Neutrophil (primary cell): ENCODE measurements at regions not wholly inside any gene's neighbourhood (a gene's known extent, or its start where the extent isn't known, plus 50 kb on each side); places are given as distances from the start of the nearest gene placed in this dataset.
"Not testable (repeated sequence)": the region's sequence is repeated elsewhere in the genome, so short reads cannot be mapped to it uniquely, and the experiment has no call there.

Experiments used
- H3K27ac ChIP-seq: fragments of 200-600 bp; sonication (generic); 2 replicates; pipeline ENCODE4 v1.5.1; 2016; ENCODE audit warnings: mild to moderate bottlenecking, moderate library complexity
- H3K27me3 ChIP-seq: fragments of 200-600 bp; sonication (generic); 2 replicates; pipeline ENCODE4 v1.6.0; 2016; ENCODE audit warnings: mild to moderate bottlenecking
- H3K36me3 ChIP-seq: fragments of 200-600 bp; sonication (generic); 2 replicates; pipeline ENCODE4 v1.5.1; 2017
- H3K4me1 ChIP-seq, 2 experiments: fragments of 200-600 bp in 1 of 2; sonication (generic) in 1 of 2; 1 replicate in 1 of 2; 2 replicates in 1 of 2; pipeline versions ENCODE4 v1.5.1 to v1.6.1; 2013 to 2016; ENCODE audit warnings: low read depth in 1 of 2, low read length in 1 of 2, mild to moderate bottlenecking in 1 of 2, moderate library complexity in 1 of 2; ENCODE audit not compliant: control insufficient read depth in 1 of 2, insufficient read depth in 1 of 2
- H3K4me3 ChIP-seq, 2 experiments: fragments of 200-600 bp in 1 of 2; sonication (generic) in 1 of 2; 1 replicate in 1 of 2; 2 replicates in 1 of 2; pipeline ENCODE4 v1.5.1; 2013 to 2016; ENCODE audit warnings: low read depth in 1 of 2, low read length in 1 of 2, mild to moderate bottlenecking in 1 of 2, moderate library complexity in 1 of 2
- H3K9me3 ChIP-seq: fragments of 200-600 bp; sonication (generic); 2 replicates; pipeline ENCODE4 v1.5.1; 2016

DNA sequence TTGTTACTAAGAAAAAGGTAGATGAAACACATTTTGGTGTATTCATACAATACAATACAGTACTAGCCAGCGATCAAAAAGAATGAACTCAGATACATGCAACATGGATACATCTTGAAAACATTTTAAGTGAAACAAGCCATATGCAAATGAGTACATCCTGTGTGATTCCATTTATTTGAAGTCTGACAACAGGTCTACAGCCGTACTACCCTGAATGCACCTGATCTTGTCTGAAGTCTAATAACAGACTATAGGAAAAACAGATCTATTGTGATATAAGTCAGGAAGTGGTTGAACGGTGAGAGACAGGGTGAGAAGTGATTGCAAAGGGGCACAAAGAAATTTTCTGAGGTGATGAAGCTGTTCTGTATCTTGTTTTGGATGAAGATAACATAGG lies 146.9 kb downstream of the NBPF8 start:
- H3K4me3 ChIP-seq, H3K36me3 ChIP-seq, H3K27me3 ChIP-seq, H3K4me1 ChIP-seq, H3K27ac ChIP-seq, H3K9me3 ChIP-seq: not testable (repeated sequence)

DNA sequence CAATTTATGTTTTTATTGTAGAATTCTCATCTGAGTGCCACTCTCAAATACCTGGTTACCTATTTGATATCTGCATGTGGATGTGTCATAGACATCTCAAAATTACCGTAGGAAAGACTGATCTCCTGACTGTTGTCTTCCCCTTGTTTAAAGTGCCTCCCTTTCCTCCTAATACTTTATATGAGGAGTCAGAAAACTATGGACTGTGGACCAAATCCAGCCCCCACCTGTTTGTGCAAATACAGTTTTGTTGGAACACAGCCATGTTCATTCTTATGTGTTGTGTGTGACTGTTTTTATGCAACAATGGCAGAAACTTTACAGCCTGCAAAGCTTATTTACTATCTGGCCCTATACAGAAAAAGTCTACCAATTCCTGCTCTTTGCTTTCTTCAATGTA lies 150.6 kb downstream of the NBPF8 start:
- not testable (repeated sequence) for H3K4me3 ChIP-seq, H3K9me3 ChIP-seq, H3K27me3 ChIP-seq, H3K36me3 ChIP-seq, H3K4me1 ChIP-seq, H3K27ac ChIP-seq

DNA sequence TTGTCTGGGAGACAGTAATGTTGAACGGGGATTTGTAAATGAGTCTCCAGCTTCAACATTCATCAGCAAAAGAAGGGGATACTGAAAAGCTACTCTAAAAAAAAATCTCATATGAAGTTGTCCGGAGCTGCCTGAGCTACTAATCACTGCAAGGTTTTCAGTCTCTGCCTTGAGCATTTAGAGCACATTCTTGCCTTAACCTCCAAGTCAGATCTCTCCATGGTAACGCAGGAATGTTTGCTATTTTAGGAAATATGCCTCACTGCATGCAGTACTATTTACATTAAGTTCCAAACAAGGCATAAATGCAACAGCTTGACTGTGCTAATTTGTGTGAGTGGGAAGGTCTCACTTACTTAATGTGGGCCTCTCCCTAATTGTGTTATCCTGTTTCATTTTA lies 152.8 kb downstream of the NBPF8 start:
- H3K36me3 ChIP-seq, H3K4me1 ChIP-seq, H3K4me3 ChIP-seq, H3K27ac ChIP-seq, H3K9me3 ChIP-seq, H3K27me3 ChIP-seq: not testable (repeated sequence)

DNA sequence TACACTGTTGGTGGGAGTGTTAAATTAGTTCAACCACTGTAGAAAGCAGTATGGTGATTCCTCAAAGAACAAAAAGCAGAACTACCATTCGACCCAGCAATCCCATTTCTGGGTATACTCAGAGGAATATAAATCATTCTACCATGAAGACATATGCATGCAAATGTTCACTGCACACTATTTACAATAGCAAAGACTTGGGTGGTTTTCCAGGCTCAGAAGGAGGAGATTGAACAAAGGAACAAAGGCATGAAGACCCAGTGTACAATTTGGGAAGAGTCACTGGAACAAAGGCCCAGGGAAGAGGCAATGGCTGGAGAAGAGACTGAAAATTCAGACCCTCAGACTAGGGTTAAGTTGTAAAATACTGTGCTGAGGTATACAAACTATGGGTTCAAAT lies 148.5 kb upstream of the NBPF26 start:
- not testable (repeated sequence) for H3K4me1 ChIP-seq, H3K27me3 ChIP-seq, H3K36me3 ChIP-seq, H3K27ac ChIP-seq, H3K9me3 ChIP-seq, H3K4me3 ChIP-seq

DNA sequence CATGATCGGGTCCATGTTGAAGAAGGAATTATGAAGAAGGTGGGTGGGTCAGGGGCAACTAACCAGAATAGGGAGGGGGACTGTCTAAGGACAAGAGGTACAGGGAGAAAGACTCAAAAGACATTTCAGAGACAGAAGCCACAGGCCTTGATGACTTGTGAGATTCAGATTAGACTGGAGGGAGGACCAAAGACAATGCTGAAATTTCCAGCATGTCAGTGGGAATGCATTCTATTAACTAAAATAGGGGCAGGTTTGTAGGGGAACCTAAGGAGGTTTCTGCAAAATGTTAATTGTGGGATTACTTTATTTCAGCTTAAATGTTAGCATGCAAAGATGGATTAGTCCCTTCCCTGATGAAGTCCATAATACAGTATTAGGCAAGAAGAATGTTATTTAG lies 141.6 kb upstream of the NBPF26 start:
- not testable (repeated sequence) for H3K9me3 ChIP-seq, H3K4me1 ChIP-seq, H3K27ac ChIP-seq, H3K36me3 ChIP-seq, H3K4me3 ChIP-seq, H3K27me3 ChIP-seq

DNA sequence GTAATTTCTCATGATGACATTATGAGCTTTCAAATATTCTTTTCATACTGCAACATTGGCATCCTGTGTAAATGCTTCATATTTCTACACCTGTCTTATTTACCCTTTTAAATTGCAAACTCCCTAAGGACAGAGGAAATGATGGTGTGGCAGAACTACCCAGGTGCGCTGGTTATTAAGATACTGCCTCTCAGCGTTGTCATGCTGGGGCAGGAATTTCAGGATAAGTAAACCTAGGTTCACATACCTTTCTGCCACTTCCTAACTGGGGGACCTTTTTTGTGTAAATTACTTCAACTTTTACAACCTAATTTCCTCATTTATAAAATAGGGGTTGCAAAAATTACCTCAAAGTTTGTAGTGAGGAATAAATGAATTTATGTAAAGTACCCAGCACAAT lies 137.7 kb upstream of the NBPF26 start:
- H3K4me1 ChIP-seq, H3K36me3 ChIP-seq, H3K27me3 ChIP-seq, H3K9me3 ChIP-seq, H3K4me3 ChIP-seq, H3K27ac ChIP-seq: not testable (repeated sequence)

DNA sequence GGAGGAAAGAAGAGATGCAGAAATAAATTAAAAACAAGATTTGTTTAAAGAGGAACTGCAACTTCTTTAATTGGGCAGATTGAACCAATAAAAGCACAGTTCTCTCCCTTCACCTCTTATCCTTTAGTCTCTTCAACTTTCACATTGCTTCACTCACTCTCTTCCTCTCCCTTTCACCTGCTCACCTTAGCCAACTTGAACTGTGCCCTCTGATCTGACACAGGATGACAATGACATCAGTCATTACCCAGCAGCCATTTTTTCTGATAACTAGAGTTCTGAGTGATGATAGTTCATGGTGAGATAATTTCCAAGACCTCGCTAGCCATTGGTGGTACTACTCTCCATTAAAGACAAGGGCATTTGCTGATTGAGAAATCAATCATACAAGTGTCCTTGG lies 134.9 kb upstream of the NBPF26 start:
- not testable (repeated sequence) for H3K27ac ChIP-seq, H3K27me3 ChIP-seq, H3K36me3 ChIP-seq, H3K9me3 ChIP-seq, H3K4me1 ChIP-seq, H3K4me3 ChIP-seq

DNA sequence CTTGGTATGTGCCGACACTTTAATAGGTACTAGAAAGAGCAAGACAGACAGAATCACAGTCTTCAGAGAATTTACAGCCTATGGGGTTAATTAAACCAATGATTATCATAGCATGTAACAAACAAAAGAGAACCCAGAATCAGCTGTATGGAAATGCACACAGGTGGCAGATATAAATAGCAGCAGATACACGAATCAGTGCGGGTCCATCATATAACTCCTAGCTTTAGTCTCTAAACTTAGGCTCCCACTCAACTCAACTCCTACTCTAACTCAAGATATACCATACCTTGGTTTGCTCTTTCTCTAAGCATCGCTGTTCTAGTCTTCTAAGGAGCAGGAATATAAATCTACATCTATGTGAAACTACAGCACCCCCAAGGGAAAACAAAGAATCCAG lies 132.0 kb upstream of the NBPF26 start:
- not testable (repeated sequence) for H3K27me3 ChIP-seq, H3K4me3 ChIP-seq, H3K4me1 ChIP-seq, H3K27ac ChIP-seq, H3K9me3 ChIP-seq, H3K36me3 ChIP-seq

DNA sequence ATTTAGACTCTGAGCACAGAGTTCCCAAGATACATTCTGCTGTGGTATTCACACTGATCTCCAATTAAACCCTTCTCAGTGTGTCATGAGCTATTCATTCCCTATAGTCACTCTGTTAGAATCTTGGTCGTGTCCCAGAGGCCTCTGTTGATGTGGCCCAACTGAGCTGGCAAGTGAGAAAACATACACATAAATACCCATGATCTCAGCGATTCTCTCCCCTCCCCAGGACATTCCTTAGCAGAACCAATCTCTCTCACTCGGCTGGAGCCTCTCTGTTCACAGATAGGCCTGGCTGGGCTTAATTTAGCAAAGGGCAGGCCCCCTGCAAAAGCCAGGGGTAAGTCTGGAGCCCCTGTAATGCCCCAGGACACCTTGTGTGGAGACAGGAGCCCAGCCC lies 130.8 kb upstream of the NBPF26 start:
- H3K27me3 ChIP-seq, H3K9me3 ChIP-seq, H3K36me3 ChIP-seq, H3K4me3 ChIP-seq, H3K4me1 ChIP-seq, H3K27ac ChIP-seq: not testable (repeated sequence)

DNA sequence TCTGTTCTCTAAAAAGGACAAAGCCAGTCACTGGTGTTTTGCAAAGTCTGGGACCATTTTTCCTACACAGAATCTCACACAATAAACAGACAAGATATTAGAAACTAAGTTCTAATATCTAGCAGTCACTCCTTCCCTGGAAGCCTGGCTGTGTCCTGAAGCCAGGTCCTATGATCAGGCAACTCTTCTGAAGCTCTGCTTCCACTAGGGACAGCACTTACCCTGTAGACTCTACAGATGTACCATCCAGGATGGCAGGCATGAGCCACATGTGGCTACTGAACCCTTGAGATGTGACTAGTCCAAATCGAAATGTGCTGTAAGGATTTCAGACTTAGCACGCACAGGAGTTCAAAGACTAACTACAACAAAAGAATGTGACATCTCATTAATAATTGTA lies 130.1 kb upstream of the NBPF26 start:
- H3K4me1 ChIP-seq, H3K9me3 ChIP-seq, H3K4me3 ChIP-seq, H3K27ac ChIP-seq, H3K36me3 ChIP-seq, H3K27me3 ChIP-seq: not testable (repeated sequence)

DNA sequence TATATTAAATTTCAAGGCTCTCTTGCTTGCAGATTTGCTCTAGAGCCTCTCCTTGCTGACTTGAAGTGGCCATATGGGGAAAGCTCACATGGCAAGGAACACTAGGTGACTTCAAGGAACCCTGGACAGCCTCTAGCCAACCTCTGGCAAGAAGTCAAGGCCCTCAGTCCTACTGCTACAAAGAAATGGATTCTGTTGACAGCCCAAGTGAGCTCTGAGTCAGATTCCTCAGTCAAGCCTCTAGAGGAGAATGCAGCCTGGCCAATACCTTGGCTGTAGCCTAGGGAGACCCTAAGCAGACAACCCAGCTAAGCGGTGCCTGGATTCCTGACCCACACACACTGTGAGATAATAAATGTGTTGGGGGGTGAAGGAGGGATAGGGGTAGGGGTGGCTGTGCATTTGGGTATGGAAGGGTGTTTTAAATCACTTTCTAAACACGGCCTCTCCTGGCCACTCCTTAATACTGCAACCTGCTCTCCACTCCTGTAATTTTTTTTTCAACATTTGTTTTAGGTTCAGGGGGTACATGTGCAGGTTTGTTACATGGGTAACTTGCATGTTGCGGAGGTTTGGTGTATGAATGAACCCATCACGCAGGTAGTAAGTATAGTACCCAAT lies 125.3 kb upstream of the NBPF26 start:
- not testable (repeated sequence) for H3K36me3 ChIP-seq, H3K4me1 ChIP-seq, H3K9me3 ChIP-seq, H3K27me3 ChIP-seq, H3K27ac ChIP-seq, H3K4me3 ChIP-seq

DNA sequence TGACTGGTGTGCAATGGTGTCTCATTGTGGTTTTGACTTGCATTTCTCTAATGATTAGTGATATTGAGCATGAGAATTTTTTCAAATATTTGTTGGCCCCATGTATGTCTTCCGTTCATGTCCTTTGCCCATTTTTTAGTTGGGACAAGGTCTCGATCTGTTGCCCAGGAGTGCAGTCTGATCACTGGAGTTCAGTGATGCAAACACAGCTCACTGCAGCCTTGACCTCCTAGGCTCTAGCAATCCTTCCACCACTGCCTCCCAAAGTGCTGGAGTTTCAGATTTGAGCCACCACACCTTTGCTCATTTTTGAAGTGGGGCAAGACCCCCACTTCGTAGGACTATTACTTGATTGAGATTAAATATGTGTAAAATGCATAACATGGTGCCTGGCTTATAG lies 124.2 kb upstream of the NBPF26 start:
- H3K27me3 ChIP-seq, H3K4me1 ChIP-seq, H3K4me3 ChIP-seq, H3K27ac ChIP-seq, H3K36me3 ChIP-seq, H3K9me3 ChIP-seq: not testable (repeated sequence)

DNA sequence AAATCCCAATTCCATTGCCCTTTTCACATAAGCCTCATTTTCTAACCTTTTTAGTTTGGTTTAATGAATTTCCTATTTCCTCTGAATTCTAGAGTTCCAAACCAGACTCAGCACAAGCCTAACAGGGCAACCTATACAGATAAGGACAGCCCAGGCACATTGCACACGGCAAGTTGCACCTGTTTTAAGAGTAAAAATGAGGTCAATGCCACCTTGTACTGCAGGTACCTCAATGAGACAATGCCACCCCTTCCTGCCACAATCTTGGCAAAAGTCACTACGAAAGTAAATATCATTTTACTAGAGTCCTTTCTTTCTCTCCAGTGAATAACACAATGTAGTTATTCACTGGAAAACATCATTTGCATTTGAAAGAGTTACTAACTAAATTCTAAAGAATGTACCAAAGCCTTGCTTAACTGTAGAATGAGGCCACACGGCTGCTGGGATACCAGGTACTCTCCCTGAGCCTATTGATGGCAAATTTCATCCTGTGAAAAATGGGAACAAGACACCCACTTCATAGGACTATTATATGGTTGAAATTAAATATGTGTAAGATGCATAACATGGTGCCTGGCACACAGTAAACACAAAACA lies 123.2 kb upstream of the NBPF26 start:
- not testable (repeated sequence) for H3K4me3 ChIP-seq, H3K4me1 ChIP-seq, H3K27ac ChIP-seq, H3K27me3 ChIP-seq, H3K9me3 ChIP-seq, H3K36me3 ChIP-seq

DNA sequence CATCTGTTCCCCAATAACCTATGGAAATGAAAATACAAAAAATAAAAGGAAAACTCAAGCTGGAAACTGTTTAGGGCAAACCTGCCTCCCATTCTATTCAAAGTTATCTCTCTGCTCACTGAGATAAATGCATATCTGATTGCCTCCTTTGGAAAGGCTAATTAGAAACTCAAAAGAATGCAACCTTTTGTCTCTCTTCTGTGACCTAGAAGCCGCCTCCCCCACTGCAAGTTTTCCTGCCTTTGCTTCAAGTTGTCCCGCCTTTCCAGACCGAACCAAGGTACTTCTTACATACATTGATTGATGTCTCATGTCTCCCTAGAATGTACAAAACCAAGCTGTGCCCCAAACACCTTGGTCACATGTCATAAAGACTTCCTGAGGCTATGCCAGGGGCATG lies 115.9 kb upstream of the NBPF26 start:
- not testable (repeated sequence) for H3K4me1 ChIP-seq, H3K4me3 ChIP-seq, H3K27ac ChIP-seq, H3K9me3 ChIP-seq, H3K36me3 ChIP-seq, H3K27me3 ChIP-seq
